ENCODE measurements at regions not wholly inside any gene's neighbourhood (a gene's known extent, or its start where the extent isn't known, plus 50 kb on each side); places are given as distances from the start of the nearest gene placed in this dataset.

- TF ChIP-seq ZBTB33 (IDR thresholded peaks at IDR 0.05): no peak
- peak; percentile 97 for TF ChIP-seq BACH1 (IDR thresholded peaks at IDR 0.05; ENCODE audit: borderline replicate concordance)
- TF ChIP-seq ZBTB4 (CRISPR knock-in tag; IDR thresholded peaks at IDR 0.05): no peak
- peak; percentile 82; the same call in 1 of the 2 replicates for TF ChIP-seq TBL1XR1 (IDR thresholded peaks at IDR 0.05; ENCODE audit: low read depth, low read length)
- TF ChIP-seq PBX3 (IDR thresholded peaks at IDR 0.05; ENCODE audit: insufficient replicate concordance, low read depth, low read length): peak; percentile 27
- peak; percentile 96 to 100 for TF ChIP-seq EP300 (IDR thresholded peaks at IDR 0.05; ENCODE audit: borderline replicate concordance in 1 of 2, control insufficient read depth in 1 of 2, low read depth in 2 of 2, low read length in 2 of 2)
- peak; percentile 98 for TF ChIP-seq TCF12 (IDR thresholded peaks at IDR 0.05; ENCODE audit: low read depth, low read length)
- peak in 1 of 2 experiments; percentile 80; a peak in 1 of 4 replicates for TF ChIP-seq ETV6 (conservative IDR thresholded peaks at IDR 0.05 in 1 of 2, IDR thresholded peaks at IDR 0.05 in 1 of 2; ENCODE audit: borderline replicate concordance in 1 of 2, low read depth in 1 of 2)
- TF ChIP-seq, protein P1, sequence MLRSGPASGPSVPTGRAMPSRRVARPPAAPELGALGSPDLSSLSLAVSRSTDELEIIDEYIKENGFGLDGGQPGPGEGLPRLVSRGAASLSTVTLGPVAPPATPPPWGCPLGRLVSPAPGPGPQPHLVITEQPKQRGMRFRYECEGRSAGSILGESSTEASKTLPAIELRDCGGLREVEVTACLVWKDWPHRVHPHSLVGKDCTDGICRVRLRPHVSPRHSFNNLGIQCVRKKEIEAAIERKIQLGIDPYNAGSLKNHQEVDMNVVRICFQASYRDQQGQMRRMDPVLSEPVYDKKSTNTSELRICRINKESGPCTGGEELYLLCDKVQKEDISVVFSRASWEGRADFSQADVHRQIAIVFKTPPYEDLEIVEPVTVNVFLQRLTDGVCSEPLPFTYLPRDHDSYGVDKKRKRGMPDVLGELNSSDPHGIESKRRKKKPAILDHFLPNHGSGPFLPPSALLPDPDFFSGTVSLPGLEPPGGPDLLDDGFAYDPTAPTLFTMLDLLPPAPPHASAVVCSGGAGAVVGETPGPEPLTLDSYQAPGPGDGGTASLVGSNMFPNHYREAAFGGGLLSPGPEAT (IDR thresholded peaks at IDR 0.05; ENCODE audit: low read depth): peak; percentile 94
- no peak for TF ChIP-seq SREBF2 (IDR thresholded peaks at IDR 0.05; ENCODE audit: low read length)
- peak; percentile 84; the same call in 1 of the 2 replicates for TF ChIP-seq CHD2 (IDR thresholded peaks at IDR 0.05; ENCODE audit: borderline replicate concordance, low read depth, low read length)
- TF ChIP-seq CBX5 (IDR thresholded peaks at IDR 0.05; ENCODE audit: low read depth): peak; percentile 93; the same call in 1 of the 2 replicates
Measured at GRCh38 chr13:33728271-33729037, 89.5 kb upstream of the RFC3 start (continued).

All from GM12878 (cell line).